ENCODE measurements at regions not wholly inside any gene's neighbourhood (a gene's known extent, or its start where the extent isn't known, plus 50 kb on each side); places are given as distances from the start of the nearest gene placed in this dataset.

- H3K9me3 ChIP-seq (ENCODE audit: insufficient read depth, low read depth, low read length): no peaks in the 10 kb centered on the region
Observed at GRCh38 chr3:177545964-177546363, 348.7 kb upstream of the TBL1XR1 start.

GRCh38 chr3:177547711-177548350 is 350.5 kb upstream of the TBL1XR1 start:
- no peak overlapping the region for H3K27ac ChIP-seq (ENCODE audit: low read depth, low read length)
- no peaks in the 10 kb centered on the region for H3K36me3 ChIP-seq (ENCODE audit: insufficient read depth, low read length)
- H3K4me1 ChIP-seq (ENCODE audit: insufficient read depth, low read length): no peaks in the 10 kb centered on the region
- no peaks in the 10 kb centered on the region for H3K27me3 ChIP-seq (ENCODE audit: insufficient read depth, low read length)
- H3K9me3 ChIP-seq (ENCODE audit: insufficient read depth, low read depth, low read length): no peaks in the 10 kb centered on the region
- WGBS: 92% methylated on average over 5 of the region's 13 CpGs
- H3K9ac ChIP-seq (ENCODE audit: low read depth, low read length): no peak overlapping the region
- H3K4me3 ChIP-seq (ENCODE audit: low read length): no peak overlapping the region

More at GRCh38 chr3:177545964-177546363, 348.7 kb upstream of the TBL1XR1 start:
- no peak overlapping the region for H3K27ac ChIP-seq (ENCODE audit: low read depth, low read length)
- H3K4me1 ChIP-seq (ENCODE audit: insufficient read depth, low read length): 0 out of 2 replicates have a peak, but pooled peaks cover 4% of the 10 kb centered on the region
- H3K27me3 ChIP-seq (ENCODE audit: insufficient read depth, low read length): no peaks in the 10 kb centered on the region
- WGBS: 94% methylated on average over 3 of the region's 3 CpGs
- H3K36me3 ChIP-seq (ENCODE audit: insufficient read depth, low read length): no peaks in the 10 kb centered on the region
- no peak overlapping the region for H3K4me3 ChIP-seq (ENCODE audit: low read length)
- H3K9ac ChIP-seq (ENCODE audit: low read depth, low read length): no peak overlapping the region

- Histone ChIP-seq H3K27ac (ENCODE audit: low read depth, low read length) (no peak overlapping the region), H3K9me3 (ENCODE audit: insufficient read depth, low read depth, low read length) (no peaks in the 10 kb centered on the region), H3K4me3 (ENCODE audit: low read length) (no peak overlapping the region), H3K9ac (ENCODE audit: low read depth, low read length) (no peak overlapping the region), H3K36me3 (ENCODE audit: insufficient read depth, low read length) (no peaks in the 10 kb centered on the region), H3K27me3 (ENCODE audit: insufficient read depth, low read length) (no peaks in the 10 kb centered on the region), H3K4me1 (ENCODE audit: insufficient read depth, low read length) (peaks cover 22% of the 10 kb centered on the region)
- 93% methylated on average over 1 of the region's 1 CpG for WGBS
Observed at GRCh38 chr3:177550667-177551066, 353.4 kb upstream of the TBL1XR1 start.

GRCh38 chr3:177551431-177551836 is 354.2 kb upstream of the TBL1XR1 start:
- WGBS: 92% methylated on average over 4 of the region's 4 CpGs
- peaks cover 30% of the 10 kb centered on the region for H3K4me1 ChIP-seq (ENCODE audit: insufficient read depth, low read length)
- H3K9me3 ChIP-seq (ENCODE audit: insufficient read depth, low read depth, low read length): no peaks in the 10 kb centered on the region

GRCh38 chr3:177552051-177552450 is 354.8 kb upstream of the TBL1XR1 start:
- H3K4me1 ChIP-seq (ENCODE audit: insufficient read depth, low read length): peaks cover 31% of the 10 kb centered on the region
- H3K27ac ChIP-seq (ENCODE audit: low read depth, low read length): no peak overlapping the region
- H3K4me3 ChIP-seq (ENCODE audit: low read length): no peak overlapping the region
- H3K9me3 ChIP-seq (ENCODE audit: insufficient read depth, low read depth, low read length): no peaks in the 10 kb centered on the region
- H3K27me3 ChIP-seq (ENCODE audit: insufficient read depth, low read length): no peaks in the 10 kb centered on the region
- WGBS: no CpG with 5 or more reads among the region's 1 CpG
- no peaks in the 10 kb centered on the region for H3K36me3 ChIP-seq (ENCODE audit: insufficient read depth, low read length)
- H3K9ac ChIP-seq (ENCODE audit: low read depth, low read length): no peak overlapping the region

More at GRCh38 chr3:177551431-177551836, 354.2 kb upstream of the TBL1XR1 start:
- H3K27ac ChIP-seq (ENCODE audit: low read depth, low read length): no peak overlapping the region
- no peak overlapping the region for H3K4me3 ChIP-seq (ENCODE audit: low read length)
- H3K9ac ChIP-seq (ENCODE audit: low read depth, low read length): no peak overlapping the region
- H3K36me3 ChIP-seq (ENCODE audit: insufficient read depth, low read length): no peaks in the 10 kb centered on the region
- H3K27me3 ChIP-seq (ENCODE audit: insufficient read depth, low read length): no peaks in the 10 kb centered on the region

- WGBS: 90% methylated on average over 2 of the region's 2 CpGs
- H3K4me1 ChIP-seq (ENCODE audit: insufficient read depth, low read length): peaks cover 31% of the 10 kb centered on the region
- no peaks in the 10 kb centered on the region for H3K9me3 ChIP-seq (ENCODE audit: insufficient read depth, low read depth, low read length)
- H3K27ac ChIP-seq (ENCODE audit: low read depth, low read length): no peak overlapping the region
- H3K4me3 ChIP-seq (ENCODE audit: low read length): no peak overlapping the region
- no peak overlapping the region for H3K9ac ChIP-seq (ENCODE audit: low read depth, low read length)
- H3K27me3 ChIP-seq (ENCODE audit: insufficient read depth, low read length): no peaks in the 10 kb centered on the region
- H3K36me3 ChIP-seq (ENCODE audit: insufficient read depth, low read length): no peaks in the 10 kb centered on the region
Observed at GRCh38 chr3:177553012-177553411, 355.7 kb upstream of the TBL1XR1 start.

- H3K4me3 ChIP-seq (ENCODE audit: low read length): no peak overlapping the region
- peaks cover 31% of the 10 kb centered on the region for H3K4me1 ChIP-seq (ENCODE audit: insufficient read depth, low read length)
- H3K27me3 ChIP-seq (ENCODE audit: insufficient read depth, low read length): no peaks in the 10 kb centered on the region
- WGBS: 81% methylated on average over 2 of the region's 2 CpGs
- H3K27ac ChIP-seq (ENCODE audit: low read depth, low read length): no peak overlapping the region
- no peaks in the 10 kb centered on the region for H3K9me3 ChIP-seq (ENCODE audit: insufficient read depth, low read depth, low read length)
- H3K36me3 ChIP-seq (ENCODE audit: insufficient read depth, low read length): no peaks in the 10 kb centered on the region
- no peak overlapping the region for H3K9ac ChIP-seq (ENCODE audit: low read depth, low read length)
Observed at GRCh38 chr3:177553579-177553978, 356.3 kb upstream of the TBL1XR1 start.

GRCh38 chr3:177554895-177555759 is 357.8 kb upstream of the TBL1XR1 start:
- H3K9ac ChIP-seq (ENCODE audit: low read depth, low read length): no peak overlapping the region
- H3K4me1 ChIP-seq (ENCODE audit: insufficient read depth, low read length): peaks cover 31% of the 10 kb centered on the region
- H3K27me3 ChIP-seq (ENCODE audit: insufficient read depth, low read length): no peaks in the 10 kb centered on the region
- H3K27ac ChIP-seq (ENCODE audit: low read depth, low read length): peak overlapping the region; percentile 76; the same call in 1 of the 2 replicates
- H3K4me3 ChIP-seq (ENCODE audit: low read length): no peak overlapping the region
- H3K9me3 ChIP-seq (ENCODE audit: insufficient read depth, low read depth, low read length): no peaks in the 10 kb centered on the region
- no peaks in the 10 kb centered on the region for H3K36me3 ChIP-seq (ENCODE audit: insufficient read depth, low read length)
- WGBS: 22% methylated on average over 2 of the region's 2 CpGs

GRCh38 chr3:177557548-177557947 is 360.3 kb upstream of the TBL1XR1 start:
- H3K4me3 ChIP-seq (ENCODE audit: low read length): no peak overlapping the region
- 95% methylated on average over 3 of the region's 3 CpGs for WGBS
- H3K36me3 ChIP-seq (ENCODE audit: insufficient read depth, low read length): no peaks in the 10 kb centered on the region
- H3K27ac ChIP-seq (ENCODE audit: low read depth, low read length): no peak overlapping the region
- H3K9me3 ChIP-seq (ENCODE audit: insufficient read depth, low read depth, low read length): no peaks in the 10 kb centered on the region
- no peak overlapping the region for H3K9ac ChIP-seq (ENCODE audit: low read depth, low read length)
- H3K27me3 ChIP-seq (ENCODE audit: insufficient read depth, low read length): no peaks in the 10 kb centered on the region
- H3K4me1 ChIP-seq (ENCODE audit: insufficient read depth, low read length): peaks cover 31% of the 10 kb centered on the region

- no peaks in the 10 kb centered on the region for H3K36me3 ChIP-seq (ENCODE audit: insufficient read depth, low read length)
- no peaks in the 10 kb centered on the region for H3K27me3 ChIP-seq (ENCODE audit: insufficient read depth, low read length)
- H3K9me3 ChIP-seq (ENCODE audit: insufficient read depth, low read depth, low read length): no peaks in the 10 kb centered on the region
- H3K4me3 ChIP-seq (ENCODE audit: low read length): no peak overlapping the region
- WGBS: 88% methylated on average over 5 of the region's 5 CpGs
- no peak overlapping the region for H3K27ac ChIP-seq (ENCODE audit: low read depth, low read length)
- peaks cover 9% of the 10 kb centered on the region for H3K4me1 ChIP-seq (ENCODE audit: insufficient read depth, low read length)
- no peak overlapping the region for H3K9ac ChIP-seq (ENCODE audit: low read depth, low read length)
Observed at GRCh38 chr3:177561365-177561764, 364.1 kb upstream of the TBL1XR1 start.

GRCh38 chr3:177561769-177562392 is 364.6 kb upstream of the TBL1XR1 start:
- 93% methylated on average over 8 of the region's 8 CpGs for WGBS
- Histone ChIP-seq H3K9ac (ENCODE audit: low read depth, low read length) (no peak overlapping the region), H3K9me3 (ENCODE audit: insufficient read depth, low read depth, low read length) (no peaks in the 10 kb centered on the region), H3K27ac (ENCODE audit: low read depth, low read length) (no peak overlapping the region), H3K36me3 (ENCODE audit: insufficient read depth, low read length) (no peaks in the 10 kb centered on the region), H3K27me3 (ENCODE audit: insufficient read depth, low read length) (no peaks in the 10 kb centered on the region), H3K4me3 (ENCODE audit: low read length) (no peak overlapping the region), H3K4me1 (ENCODE audit: insufficient read depth, low read length) (peaks cover 8% of the 10 kb centered on the region)

All from HUES64 (cell line).